NCI-H345 treated with DMSO at 0.1 percent for 48 hours (cell line): ENCODE measurements at regions not wholly inside any gene's neighbourhood (a gene's known extent, or its start where the extent isn't known, plus 50 kb on each side); places are given as distances from the start of the nearest gene placed in this dataset.
"Not testable (repeated sequence)": the region's sequence is repeated elsewhere in the genome, so short reads cannot be mapped to it uniquely, and the experiment has no call there.

Source experiments
- DNase-seq: peaks from one replicate; lab custom pipeline; 2025; ENCODE audit not compliant: unreplicated experiment; lab: John Stamatoyannopoulos, UW

- DNase-seq = no peak
Observed at GRCh38 chr3:145094355-145094941, 1066.5 kb downstream of the PLOD2 start.

GRCh38 chr3:145111141-145111540, 1049.8 kb downstream of the PLOD2 start:
- DNase-seq = not testable (repeated sequence)

GRCh38 chr3:145116769-145117168, 1044.2 kb downstream of the PLOD2 start:
- DNase-seq = no peak

DNA sequence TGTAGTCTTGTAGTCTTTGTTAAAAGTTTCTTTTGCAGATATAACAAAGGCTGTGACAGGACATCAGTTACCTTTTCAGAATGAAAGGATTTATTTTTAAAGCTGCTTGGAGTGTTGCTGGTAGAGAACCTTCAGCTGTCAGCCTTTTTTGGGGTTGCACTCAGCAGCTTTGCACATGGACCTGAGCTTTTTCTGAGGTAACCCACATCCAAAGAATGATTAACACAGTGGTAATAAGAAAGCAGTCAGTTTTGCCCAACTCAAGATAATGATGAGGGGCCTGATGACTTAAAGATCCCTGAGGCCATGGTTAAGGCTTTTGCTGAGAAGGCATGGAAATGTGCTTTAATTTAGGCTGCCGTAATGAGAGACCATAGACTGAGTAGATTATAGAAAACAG, 1042.7 kb downstream of the PLOD2 start:
- no peak for DNase-seq

DNA sequence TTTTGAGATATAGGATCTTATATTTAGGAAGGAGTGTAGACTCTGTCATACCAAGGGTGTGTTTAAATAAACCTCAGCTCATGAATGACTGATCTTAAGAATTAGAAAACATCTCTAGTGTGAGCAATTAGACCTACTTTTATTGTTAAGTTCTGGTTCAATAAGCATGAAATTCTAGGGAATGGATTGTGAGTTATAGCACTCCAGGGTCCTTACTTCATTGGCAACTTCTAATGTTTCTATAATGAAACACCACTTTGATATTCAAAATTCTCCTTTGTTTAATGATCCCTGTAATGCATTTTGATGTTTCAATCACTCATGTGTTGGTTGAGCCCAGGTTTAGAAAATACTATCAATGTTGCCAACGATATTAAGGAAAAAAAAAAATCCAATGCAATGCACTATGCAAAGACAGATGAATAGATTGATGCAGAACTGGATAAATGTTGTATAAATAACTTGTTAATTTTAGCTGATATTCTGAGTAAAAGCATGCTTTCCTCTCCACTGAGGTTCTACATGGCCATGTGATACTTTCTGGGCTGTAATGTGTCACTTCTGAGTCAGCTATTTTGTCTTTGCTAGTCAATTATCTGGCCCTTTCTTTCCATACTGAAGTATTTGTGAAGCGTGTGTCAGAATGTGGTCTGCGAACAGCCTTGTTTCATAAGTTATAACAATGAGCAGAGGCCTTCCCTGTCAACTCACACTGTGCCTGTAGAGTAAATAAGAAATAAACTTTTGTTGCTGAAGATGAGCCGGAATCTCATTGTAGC, 1035.9 kb downstream of the PLOD2 start:
- DNase-seq = no peak

DNA sequence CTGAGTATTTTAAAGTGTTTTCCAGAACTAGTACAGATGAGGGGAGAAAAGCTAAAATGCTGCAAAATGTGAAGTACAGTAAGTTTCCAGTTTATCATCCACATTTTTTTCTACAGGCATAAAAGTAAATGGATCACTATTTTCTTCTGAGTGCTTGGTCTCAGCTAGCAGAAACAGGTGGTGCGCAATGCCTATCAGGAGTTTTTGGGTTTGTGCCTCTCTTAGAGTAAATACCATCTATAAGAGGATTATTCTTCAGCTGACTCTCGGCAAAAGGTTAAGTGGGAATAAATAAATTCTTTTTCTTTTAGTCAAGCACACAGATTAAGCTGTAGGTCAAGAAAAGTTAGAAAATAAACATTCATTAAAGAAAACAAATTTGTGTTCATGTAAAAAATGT, 1027.7 kb downstream of the PLOD2 start:
- no peak for DNase-seq

DNA sequence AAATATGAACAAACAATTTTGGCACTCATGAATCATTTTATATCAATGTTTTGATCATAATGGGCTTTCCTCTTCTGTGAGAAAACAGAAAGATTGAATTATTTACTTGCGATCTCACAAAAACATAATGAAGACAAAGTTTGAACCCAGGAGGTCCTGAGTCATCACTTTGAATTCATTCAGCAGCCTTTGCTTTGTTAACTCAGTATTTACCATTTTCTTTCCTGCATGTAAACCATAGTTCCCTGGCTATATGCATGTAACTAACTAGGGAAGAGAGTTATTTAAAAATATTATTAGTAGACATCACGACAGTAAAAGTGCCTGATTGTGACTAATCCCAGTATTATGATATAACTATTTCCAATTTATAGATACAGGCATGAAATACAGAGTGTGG, 1026.2 kb downstream of the PLOD2 start:
- no peak for DNase-seq

DNA sequence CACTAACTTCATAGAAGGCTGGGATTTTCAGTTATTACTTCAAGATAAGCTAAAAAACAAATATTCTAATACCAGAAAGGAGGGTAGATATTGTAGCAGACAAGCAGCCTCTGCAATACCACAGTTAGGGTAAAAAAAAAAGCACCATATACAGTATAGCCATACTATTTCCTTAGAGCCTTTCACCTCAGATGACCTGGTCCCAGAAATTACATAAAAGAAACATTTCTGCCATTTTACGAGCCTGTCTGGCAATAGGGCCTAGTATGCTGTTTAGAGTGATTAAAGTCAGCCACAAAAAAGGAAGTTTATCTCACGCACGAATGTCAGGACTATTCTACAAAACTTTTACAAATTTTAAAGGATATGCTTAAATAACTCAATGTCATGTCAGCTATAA, 1016.6 kb downstream of the PLOD2 start:
- no peak for DNase-seq

DNA sequence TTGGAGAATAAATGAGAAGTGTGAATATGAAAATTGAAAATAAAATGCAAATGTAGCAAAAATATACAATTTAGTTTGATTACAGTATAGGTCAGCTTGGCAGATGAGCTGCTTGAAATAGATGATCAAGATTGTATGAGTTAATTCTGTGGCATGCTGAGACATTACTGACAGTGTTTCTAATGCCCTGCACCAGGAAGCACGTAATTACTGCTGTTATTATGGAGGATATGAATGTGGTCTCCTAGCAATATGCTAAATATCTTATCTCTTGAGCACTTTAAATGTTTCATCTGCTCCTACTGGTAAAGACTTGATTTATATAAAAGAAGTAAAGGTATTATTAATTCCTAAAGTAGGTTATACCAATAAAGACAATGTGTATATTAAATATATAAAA, 1015.5 kb downstream of the PLOD2 start:
- DNase-seq = no peak

GRCh38 chr3:145159640-145160039, 1001.3 kb downstream of the PLOD2 start:
- no peak for DNase-seq

- DNase-seq = no peak
Observed at GRCh38 chr3:145170121-145170520, 990.9 kb downstream of the PLOD2 start.

DNA sequence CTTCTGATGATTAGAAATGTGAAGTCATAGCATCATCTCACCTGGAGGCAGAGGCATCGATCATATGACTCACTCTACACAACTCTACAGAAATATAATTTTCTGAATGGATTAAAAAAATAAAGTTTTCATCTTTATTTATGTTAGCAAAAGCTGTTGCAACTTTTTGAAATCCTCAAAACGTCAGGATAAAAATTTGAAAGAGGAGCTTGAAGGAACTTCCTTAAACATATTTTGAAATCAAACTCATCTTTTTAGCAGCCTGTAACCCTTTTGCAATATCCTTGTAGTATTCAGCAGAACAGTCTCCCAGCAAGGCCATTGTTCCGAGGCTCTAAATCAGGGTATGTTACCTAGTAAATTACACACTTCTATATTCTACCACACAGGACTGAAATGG, 985.4 kb downstream of the PLOD2 start:
- DNase-seq = no peak

GRCh38 chr3:145176907-145177306, 984.1 kb downstream of the PLOD2 start:
- no peak for DNase-seq

DNA sequence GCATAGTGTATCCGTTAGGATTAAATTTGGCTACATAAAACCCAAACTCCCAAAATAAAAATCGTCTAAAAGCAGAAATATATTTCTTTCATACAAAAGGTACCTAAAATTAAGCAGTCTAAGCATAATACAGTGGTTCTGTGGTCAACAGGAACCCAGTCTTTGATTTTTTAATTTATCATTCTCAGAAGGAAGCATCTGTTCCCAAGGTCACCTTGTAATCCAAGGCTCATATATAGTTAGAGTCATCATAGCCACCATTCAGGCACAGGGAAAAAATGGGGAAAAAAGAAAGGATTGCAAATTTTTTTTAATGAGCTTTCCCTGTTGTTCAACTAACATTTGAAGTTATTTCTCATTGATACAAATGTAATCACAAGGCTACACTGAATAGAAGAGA, 983.2 kb downstream of the PLOD2 start:
- no peak for DNase-seq

DNA sequence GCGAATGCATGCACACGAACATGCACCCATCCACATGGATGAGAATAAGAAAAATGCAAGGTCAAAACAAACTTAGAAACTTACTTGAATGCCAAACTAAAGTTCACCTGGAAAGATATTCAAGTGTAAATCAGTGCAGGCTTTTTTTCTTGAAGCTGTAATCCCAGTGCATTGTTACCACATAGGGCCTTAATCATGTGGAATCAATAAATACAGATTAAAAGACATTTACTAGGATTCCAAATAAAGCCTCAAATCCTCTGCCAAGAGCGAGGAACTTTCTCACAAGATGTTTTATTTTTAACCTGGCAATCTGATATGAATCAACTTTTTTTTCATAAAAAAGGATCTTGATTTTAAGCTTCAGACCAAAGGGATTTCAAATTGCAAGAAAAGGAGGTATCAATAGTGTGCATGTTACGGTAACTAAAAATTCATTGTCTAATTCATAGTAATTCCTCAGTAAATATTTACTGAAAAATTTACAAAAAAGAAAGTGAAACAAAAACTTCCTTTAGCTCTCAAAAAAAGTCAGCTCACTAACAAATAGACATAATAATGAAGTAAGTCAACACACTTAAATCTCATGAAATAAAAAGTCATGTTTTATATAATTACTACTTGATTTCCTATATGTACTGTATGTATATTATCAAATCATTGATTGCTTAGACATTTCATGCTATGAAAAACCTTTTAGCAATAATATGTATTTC, 978.6 kb downstream of the PLOD2 start:
- no peak for DNase-seq

DNA sequence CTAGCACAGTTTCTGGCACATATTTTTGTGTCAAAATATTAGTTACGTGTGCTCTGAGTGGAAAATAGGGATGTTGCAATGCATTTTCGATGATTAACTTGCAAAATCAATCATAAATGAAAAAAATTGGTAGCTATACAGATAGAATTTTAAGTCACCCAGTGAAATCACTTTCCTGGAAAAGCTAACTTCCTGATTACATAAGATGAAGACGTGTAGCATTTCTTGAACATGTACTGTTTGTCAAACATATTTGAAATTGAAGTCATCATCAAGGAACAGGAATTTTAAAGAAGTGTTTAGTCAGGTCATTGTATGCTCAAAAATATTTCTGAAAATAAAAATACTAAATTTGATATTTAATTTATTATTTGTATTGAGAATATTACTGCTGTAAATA, 977.7 kb downstream of the PLOD2 start:
- DNase-seq = no peak

DNA sequence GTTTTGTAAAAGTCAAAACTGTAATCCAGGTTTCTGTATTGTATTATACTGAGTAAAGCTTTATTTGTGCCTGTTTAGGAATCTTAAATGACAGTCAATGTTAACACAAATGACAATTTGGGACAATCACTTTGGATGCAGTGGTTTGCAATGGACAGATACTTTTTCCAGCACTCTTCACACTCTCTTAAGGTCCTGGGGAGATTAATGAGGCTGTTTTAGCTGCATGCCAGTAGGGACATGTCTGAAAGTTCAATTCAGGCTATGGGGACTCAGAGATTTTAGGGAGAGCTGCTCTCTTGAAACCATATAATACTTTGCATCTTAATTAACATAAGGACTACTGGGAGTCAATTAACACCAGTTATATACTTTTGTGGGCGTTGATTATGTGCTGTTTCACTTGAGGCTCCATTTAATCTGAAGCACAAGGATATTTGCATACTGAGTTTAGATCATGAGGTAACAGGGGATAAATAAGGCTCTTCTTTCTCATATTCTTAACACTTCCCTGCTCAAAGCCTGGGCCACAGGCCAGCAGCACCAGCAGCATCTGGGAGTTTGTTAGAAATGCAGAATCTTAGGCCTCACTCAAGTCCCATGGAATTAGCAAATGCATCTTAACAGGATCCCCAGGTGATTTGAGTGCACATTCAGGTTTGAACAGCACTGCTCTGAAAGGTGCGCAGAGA, 972.8 kb downstream of the PLOD2 start:
- no peak for DNase-seq

DNA sequence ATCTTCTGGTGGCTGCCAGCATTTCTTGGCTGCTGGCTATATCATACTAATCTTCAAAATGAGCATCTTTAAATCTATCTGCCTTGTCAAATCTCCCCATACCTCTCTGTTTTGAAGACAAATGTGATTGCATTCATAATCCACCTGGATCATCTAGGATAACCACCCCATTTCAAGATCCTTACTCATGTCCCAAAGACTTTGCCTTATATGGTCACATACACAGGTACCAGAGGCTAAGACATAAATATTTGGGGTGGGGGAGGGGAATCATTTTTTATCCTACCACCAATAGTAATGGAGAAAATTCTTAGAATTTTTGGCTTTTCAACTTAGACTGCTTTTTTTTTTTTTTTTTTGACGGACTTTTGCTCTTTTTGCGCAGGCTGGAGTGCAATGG, 970.8 kb downstream of the PLOD2 start:
- DNase-seq = no peak

- DNase-seq = no peak
Observed at GRCh38 chr3:145190761-145191160, 970.2 kb downstream of the PLOD2 start.

- no peak for DNase-seq
Observed at GRCh38 chr3:145191543-145191942, 969.4 kb downstream of the PLOD2 start.

GRCh38 chr3:145197051-145197820, 963.7 kb downstream of the PLOD2 start:
- DNase-seq = no peak
